GM21825 (cell line): ENCODE measurements at regions not wholly inside any gene's neighbourhood (a gene's known extent, or its start where the extent isn't known, plus 50 kb on each side); places are given as distances from the start of the nearest gene placed in this dataset.

Experiments used
- ATAC-seq: cut with Tn5 transposase; IDR thresholded peaks from one replicate; pipeline ENCODE4 v1.9.1; 2021; ENCODE audit warnings: mild to moderate bottlenecking, moderate library complexity; ENCODE audit not compliant: unreplicated experiment

DNA sequence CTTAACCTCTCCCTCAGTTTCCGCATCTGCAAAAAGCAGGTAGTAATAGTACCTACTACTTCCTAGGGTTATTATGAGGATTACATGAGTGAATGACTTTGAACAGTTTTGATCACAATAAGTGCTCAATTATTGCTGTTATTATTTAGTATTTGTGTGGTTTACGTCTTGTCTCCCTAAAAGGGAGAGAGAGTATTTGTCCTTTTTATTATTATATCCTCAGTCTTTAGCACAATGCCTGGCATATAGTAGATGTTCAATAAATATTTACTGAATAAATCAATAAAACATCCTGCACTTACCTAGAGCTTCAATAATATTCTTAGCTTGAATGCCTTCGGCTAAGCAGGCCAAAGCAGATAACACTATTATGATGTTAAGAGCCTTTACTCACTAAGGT, 160.0 kb downstream of the TANC2 start:
- no peak for ATAC-seq

DNA sequence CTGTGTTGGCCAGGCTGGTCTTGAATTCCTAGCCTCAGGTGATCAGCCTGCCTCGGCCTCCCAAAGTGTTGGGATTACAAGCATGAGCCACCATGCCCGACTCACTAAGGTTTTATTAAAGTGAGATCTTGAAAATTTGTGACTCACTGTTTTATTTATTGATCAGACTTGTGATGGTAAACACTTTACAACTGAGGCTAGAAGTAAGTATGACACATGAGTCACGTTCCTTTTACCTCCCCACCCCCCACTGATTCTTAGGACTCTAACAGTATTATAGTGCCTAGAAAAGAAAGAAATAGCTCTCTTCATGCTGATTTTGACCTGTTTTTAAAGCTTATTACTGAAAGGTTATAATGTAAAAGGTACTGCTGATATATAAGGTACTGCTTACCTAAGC, 160.6 kb downstream of the TANC2 start:
- ATAC-seq, result no peak

DNA sequence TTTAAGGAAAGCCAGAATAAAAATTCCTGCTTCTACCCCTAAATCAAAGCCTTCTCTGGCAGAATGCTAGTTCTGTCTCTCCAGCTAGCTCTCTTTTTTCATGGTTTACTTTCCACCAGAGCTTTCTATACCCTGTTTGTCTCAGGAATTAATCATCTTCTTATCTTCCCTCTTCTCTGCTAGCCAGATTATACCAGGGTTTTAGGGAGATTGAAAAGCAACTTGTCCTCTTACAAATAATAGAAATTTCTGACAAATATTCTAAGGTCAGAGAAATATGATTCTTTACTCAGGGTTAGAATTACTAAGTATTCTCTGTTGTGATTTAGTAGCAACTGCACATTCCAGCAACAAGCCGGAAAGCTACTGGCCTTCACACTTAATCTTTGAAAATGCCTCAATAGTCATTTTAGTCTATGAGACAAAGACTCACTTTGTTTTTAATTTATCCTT, 166.4 kb downstream of the TANC2 start:
- no peak for ATAC-seq

DNA sequence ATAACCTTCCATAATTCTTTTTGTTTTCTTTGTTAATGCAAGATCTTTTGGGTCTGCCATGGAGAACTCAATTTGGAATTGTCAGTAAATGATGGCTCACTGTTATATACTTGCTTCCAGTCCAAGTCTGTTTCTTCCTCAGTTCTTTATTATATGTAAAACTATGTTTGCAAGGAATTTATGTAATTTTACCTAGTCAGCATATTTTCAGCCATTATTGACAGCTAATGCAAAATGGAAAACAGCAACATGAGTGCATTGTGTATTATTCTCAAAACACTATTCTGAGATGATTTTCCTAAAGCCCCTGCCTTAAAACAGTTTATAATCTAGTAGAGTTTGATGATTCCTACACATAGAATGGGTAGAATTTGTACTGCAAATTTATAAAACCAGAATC, 167.5 kb downstream of the TANC2 start:
- no peak for ATAC-seq

DNA sequence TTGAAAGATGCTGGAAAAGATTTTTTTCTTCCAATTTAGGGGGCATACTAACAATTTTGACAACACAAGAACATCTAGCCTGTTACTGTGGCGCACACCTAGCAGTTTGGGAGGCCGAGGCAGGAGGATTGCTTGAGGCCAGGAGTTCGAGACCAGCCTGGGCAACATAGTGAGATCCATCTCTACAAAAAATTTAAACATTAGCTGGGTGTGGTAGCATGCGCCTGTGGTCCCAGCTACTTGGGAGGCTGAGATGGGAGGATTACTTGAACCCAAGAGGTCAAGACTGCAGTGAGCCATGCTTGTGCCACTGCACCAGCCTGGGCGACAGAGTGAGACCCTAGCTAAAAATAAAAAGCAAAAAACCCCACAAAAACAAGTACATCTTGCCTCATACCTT, 168.8 kb downstream of the TANC2 start:
- no peak for ATAC-seq

DNA sequence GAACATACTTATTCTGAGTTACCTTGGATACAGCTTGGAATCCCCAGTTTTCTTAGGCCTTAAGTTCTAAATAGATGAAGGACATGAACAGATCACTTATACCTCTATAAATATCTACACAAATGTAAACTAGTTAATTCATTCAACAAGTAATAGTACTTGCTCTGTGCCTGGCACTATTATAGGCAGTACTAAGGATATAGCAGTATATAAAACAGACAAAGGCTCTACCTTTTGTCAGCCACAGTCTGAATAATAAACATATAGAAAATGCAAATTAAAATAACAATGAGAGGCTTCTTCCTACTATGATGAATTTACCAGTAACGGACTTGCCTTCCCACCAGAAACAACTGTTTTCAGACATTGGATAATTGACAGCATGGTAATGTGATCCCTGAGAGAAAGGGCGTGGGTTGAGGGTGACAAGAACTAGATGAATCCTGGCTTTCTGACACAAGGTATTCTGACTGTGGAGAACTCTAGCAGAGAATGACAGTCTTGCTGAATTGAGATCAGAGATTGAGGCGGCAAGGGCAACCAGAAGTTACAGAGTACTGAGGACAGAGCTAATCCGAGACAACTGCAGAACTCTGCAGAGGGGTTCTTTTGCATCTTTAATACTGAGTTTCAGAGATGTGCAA, 170.5 kb downstream of the TANC2 start:
- no peak for ATAC-seq

DNA sequence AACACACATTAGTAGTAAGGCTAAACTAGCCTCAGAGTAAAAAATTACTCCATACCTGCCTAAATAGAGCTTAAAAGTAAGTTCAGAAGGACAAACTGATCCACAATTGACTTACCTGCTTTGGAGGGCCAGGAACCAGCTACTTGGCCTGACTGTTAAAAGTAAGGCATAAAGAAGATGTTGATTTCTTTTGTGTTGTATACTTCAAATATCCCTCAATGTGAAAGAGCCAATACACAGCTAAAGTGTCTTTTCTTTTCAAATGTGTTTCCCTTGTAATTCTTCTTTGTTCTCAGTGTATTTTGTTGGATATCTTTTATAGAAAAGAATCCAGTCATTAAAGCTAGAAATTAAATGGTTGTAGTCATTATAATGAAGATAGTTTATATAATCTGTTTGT, 171.1 kb downstream of the TANC2 start:
- ATAC-seq, result no peak

DNA sequence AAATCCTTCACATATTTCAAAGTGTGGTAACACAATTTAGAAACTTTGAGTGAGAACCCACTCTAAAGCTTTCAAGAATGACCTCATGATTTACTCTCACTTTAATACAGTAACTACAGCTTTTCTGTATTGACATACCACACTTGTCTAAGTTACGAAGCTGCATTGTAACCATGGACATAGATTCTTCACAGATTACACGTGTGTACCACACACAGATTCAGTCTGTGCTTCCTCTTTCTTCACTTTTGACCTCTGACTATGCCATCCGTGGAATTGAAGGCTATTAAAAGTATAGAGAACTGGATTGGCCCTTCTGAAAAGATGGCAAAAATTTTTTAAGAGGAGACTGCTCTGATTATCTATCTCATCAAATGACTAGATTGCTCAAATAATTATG, 172.7 kb downstream of the TANC2 start:
- ATAC-seq, result no peak

DNA sequence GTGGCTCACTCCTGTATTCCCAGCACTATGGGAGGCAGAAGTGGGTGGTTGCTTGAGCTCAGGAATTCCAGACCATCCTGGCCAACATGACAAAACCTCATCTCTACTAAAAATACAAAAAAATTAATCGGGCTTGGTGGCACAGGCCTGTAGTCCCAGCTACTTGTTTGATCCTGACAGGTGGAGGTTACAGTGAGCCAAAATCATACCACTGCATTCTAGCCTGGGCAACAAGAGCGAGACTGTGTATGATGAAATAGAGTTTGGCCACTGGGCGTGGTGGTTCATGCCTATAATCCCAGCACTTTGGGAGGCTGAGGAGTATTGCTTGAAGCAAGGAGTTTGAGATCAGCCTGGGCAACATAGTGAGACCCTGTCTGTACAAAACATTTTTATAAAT, 173.3 kb downstream of the TANC2 start:
- ATAC-seq, result no peak

DNA sequence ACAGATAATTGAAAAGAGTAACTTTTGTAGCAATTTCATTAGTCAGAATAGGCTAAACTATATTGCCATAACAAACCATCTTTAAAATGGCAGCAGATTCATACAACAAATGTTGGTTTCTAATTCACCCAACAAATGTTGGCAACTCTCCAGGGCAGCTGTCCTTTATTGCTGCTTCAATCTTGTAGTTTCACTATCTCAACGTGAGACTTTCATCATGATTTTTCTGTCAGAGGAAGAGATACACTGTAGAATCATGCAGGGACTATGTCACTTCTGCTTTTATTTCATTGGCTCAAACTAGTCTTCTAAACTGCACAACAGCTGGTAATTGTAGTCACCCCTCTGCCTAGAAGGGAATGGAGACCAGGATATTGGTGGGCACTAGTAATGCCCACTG, 174.2 kb downstream of the TANC2 start:
- no peak for ATAC-seq

DNA sequence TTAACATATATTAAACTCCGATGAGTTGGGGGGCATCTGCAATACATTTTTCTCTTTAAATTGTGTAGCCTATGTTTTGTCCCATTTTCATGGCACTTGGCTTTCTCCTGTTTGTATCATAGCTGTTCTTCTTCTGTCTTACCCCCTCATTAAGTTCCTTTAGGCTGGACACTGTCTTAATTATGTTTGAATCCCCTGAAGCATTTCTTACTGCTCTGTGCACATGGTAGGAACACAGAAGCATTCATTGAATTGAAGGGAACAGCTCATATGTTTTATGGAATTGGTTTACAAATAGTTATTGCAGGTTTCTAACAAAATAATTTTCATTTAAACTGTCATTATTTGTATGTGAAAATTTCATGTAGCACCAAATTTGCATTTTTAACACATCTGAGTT, 176.8 kb downstream of the TANC2 start:
- no peak for ATAC-seq

DNA sequence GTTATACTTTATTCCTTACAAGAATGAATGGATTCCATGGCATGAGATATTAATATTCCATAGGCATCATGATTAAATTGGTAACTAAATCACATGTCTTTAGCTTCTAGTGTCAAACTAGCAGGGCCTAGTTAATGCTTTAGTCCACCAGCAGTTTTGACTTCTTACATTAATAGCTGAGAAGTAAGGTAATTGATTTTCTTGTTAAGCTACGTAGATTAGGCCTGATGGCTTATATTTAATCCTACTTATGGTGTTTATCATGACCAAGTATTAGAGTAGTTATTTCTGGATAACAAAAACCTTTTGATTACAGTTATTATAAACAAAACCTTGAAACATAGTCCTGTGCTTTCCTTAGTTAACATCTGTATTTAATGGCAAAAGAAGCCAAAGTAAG, 184.5 kb downstream of the TANC2 start:
- no peak for ATAC-seq

DNA sequence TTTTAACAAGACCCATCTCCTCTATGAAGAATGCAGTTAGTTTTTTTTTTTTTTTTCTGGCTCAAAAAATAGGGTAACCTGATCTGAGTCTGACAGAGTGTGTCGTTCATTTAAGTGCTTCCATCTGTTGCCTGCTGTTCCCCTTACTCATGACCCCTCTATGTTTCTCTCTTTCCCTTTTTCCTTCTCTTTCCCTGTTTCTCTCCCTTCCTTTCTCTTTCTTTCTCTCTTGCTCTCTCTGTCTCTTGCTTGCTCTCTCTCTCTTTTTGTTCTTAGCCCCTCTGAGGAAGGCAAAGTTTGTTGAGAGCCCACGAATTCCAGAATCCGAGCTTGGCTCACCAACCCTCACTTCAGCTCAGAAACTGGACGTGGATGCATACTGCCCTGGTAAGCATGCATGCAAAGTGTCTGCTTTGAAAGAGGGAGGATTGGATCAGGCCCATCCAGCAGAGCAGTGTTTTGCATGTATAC, 185.0 kb downstream of the TANC2 start:
- no peak for ATAC-seq

DNA sequence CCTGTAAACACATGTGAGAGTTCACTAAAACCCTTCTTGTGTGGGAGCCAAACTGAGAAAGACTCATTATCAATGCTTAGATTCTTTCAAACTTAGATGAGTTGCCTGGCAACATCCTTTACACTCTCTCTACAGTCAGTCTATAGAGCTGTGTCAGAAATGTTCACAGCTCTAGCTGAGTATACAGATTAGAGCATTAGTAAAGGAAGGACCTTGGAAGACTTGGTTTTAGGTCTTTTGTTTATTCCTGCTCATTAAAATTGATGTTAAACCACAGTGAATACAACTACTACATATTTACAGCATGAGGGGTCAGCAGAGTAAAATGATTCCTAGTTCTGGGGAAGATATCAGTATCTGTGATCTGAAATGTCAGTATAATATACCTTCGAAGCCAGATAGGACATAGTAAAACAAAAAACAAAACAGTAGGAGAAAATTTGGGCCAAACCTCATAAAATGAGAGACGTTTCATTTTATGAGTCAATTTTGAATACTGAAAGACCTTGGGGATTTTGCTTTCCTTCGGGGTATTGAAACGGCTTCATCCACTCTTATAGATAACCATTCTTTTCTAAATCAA, 186.0 kb downstream of the TANC2 start:
- no peak for ATAC-seq

DNA sequence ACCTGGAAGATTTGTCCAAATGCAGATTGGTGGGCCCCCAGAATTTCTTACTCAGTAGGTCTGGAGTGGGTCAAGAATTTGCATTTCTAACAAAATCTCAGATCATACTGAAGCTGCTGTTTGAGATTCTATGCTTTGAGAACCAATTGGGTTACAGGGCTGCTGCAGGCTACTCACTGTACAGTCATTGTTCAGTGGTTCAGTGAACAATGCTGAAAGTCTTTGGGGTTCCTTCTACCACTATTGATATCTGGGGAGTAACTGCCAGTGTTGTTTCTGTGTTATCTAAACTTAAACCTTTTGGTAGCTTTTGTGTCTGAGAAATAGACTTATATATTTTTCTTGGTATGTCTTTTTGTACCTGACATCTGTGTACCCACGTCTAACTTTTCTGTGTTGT, 187.5 kb downstream of the TANC2 start:
- no peak for ATAC-seq

DNA sequence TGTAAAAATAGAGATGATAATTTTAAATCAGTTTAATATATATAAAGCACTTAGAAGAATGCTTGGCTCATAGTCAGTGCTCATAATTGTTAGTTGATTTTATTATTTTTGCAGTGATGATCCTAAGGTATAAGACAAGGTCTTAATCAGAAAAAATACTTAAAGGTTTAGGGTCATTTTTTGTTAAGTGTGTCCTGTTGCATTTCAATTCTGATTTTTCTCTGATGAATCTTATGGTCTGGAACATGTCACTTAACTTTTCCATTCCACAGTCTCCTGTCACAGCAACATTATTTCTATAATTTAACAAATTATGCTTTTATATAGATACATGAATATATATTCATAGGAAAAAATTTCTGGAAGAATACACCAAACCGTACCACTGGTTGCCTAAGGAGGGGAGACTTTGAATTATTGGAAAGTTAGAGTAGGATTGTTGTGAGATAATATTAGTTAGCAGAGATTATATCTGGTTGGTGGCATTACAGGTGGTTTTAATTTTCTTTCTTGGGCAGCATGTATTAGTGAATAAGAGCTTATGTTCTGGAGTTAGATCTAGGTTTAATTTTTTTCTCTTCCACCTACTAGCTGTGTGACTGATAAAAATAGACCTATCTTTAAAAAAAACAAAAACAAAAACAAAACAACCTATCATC, 188.7 kb downstream of the TANC2 start:
- ATAC-seq, result no peak

DNA sequence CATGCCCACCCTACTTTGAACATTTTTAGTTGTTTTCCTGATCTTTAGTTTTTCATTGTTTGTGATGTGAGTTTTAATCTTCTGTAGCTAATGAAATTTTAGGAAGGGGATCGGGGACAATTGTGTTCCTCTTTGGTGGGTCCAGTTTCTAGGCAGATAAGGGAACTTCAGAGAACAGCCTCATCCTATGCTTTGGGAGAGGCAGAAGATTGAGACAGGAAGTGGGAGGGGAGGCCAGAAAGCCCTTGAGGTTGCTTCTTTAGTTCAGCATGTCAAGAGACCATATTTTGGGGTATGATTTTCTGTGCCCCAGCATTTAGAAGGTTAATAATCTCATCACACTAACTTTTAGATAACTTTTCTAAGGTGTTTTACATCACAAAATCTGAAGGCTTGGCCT, 191.0 kb downstream of the TANC2 start:
- no peak for ATAC-seq

DNA sequence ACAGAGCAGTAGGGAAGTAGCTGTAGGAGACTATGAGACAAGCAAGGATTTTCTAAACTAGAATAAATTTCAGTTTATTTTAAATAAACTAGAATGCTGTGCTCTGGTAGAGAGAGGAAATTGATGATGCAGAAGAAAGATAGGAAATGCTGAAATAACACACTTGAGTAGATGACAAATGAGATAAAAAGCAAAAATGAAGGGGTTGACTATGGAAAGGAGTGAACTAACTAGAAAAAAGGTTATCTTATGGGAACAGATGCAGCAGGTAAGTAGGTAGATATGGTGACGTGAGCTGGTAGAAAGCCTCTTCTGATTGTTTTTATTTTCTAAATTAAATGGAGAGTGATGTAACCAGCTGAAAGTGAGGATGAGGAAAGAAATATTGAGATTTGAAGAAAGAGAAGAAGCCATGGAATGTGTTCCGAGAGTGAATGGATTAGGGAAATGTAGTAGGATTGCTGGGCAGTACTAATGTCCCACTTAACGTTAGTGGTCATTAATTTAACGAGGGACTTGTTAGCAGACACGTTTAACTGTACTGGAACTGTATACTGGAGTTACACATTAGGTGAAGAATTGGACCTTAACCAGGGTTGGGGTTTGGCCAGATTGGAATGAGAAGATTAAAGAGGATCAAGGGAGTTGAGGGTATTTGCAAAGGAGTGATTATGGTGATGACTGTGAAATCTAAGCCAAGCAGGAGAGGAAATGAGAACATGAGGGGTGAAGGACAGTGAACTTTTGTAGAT, 196.5 kb downstream of the TANC2 start:
- no peak for ATAC-seq

DNA sequence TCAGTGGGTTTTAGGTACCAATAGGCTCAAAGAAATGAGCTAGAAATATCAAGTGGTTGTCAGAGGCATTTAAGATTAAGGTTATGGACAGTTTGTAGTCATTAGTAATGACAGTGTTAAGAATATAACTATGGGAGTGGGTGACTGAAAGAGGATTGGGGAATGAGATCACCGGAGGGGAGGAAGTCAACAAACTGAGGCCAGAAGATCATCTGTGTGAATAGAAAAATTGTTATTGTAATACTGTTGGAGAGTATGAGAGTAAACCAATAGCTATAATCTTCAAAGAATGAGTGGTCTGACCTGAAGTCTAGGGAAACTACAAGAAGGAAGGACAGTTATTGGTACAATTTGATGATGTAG, 197.1 kb downstream of the TANC2 start:
- ATAC-seq, result no peak

DNA sequence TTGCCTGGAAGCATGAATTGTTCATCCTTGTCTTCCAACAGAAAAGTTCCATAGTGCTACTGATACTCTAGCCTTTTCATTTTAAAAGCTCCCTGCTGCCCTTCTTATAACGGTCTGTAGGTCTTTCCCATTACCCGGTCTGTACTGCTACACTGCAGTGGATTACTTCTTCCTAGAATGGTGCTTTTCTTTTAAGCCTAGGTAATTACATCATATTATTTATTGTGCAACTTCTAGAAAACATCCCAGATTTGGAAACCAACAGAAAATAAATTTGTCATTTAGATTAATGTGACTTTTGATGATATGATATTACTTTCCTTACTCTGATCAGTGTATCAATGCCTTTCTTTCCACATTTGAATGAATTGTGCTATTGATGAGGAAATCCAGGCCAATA, 199.4 kb downstream of the TANC2 start:
- ATAC-seq, result no peak

DNA sequence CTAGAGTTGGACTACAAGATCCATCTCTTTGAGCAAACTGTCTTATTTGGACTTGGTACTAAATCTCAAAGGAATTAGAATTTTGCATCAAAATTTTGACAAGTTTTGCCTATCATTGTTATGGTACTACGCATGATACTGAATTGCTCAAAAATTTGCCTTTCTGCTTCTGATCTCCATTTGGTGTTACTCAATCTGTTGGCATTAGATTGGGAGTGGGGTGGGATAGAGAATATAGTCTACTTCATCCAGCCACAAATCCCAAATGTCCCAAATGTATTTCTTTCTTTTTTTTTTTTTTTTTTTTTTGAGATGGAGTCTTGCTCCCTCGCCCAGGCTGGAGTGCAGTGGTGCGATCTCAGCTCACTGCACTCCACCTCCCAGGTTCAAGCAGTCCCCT, 204.8 kb downstream of the TANC2 start:
- no peak for ATAC-seq
